ENCODE measurements at regions not wholly inside any gene's neighbourhood (a gene's known extent, or its start where the extent isn't known, plus 50 kb on each side); places are given as distances from the start of the nearest gene placed in this dataset.
"Not testable (repeated sequence)": the region's sequence is repeated elsewhere in the genome, so short reads cannot be mapped to it uniquely, and the experiment has no call there.

DNA sequence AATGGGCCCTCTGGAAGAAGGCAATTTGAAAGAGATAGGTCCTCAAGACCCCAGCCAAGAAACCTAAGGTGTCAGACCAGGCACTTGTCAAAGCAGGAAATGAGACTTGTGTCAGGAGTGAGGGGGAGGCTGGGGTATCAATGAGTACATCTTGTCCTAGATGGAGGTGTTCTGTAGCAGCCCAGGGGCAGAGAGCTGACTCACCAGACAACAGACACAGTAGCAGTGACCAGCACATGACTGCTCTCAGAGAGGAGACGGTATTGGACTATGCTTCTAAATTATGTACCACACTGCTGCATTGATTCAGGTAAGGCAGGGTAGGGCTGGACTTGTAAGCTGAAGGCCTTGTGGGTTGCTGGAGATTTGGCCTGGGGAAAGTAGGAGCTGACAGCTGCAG lies 551.2 kb upstream of the KLF4 start:
- Mint-ChIP-seq H3K27ac (no peak overlapping the region), H3K4me1 (ENCODE audit: low read depth) (no peaks in the 10 kb centered on the region), H3K4me3 (no peak overlapping the region), H3K36me3 (ENCODE audit: low read depth) (no peaks in the 10 kb centered on the region), H3K27me3 (ENCODE audit: low read depth) (no peaks in the 10 kb centered on the region), H3K9me3 (peaks cover 14% of the 10 kb centered on the region)

DNA sequence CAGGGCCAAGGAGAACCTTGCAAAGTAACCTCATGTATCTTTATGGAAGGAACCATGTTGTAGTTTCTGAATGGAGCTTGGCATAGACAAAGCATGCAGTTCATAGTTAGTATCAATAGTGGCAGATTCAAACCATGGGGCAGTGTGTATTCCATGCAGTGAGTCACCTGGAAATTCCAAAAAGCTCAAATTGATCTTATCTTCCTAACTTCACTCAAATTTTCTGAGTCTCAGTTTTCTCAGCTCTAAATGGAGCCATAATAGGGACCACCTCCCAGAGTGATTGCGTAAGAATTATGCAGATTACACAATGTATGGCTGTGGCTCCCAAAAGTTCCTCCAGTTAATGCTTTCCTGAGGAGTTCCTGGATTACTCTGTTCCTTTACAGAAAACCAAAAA lies 549.9 kb upstream of the KLF4 start:
- Mint-ChIP-seq H3K9me3 (peaks cover 13% of the 10 kb centered on the region), H3K27ac (no peak overlapping the region), H3K27me3 (ENCODE audit: low read depth) (no peaks in the 10 kb centered on the region), H3K36me3 (ENCODE audit: low read depth) (no peaks in the 10 kb centered on the region), H3K4me1 (ENCODE audit: low read depth) (no peaks in the 10 kb centered on the region), H3K4me3 (no peak overlapping the region)

DNA sequence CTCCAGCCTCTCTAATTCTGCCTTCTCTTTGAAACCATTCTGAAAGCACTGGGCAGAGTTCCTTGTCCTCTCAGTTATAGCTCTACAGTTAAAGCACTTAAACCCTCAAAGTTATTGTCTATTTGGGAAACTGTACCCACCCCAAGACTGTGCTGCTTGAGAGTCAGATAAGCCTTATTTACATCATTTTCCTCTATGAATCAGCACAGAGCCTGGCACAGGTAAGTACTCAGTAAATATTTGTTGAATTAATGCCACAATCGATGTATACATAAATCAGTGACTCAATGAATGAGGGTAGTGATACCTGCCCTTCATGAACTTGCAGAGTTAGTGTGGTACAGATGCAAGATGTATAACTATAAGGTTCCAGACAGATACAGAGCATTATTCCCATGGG lies 549.4 kb upstream of the KLF4 start:
- Mint-ChIP-seq H3K4me1 (ENCODE audit: low read depth) (no peaks in the 10 kb centered on the region), H3K9me3 (peaks cover 9% of the 10 kb centered on the region), H3K27me3 (ENCODE audit: low read depth) (no peaks in the 10 kb centered on the region), H3K27ac (no peak overlapping the region), H3K4me3 (no peak overlapping the region), H3K36me3 (ENCODE audit: low read depth) (no peaks in the 10 kb centered on the region)

DNA sequence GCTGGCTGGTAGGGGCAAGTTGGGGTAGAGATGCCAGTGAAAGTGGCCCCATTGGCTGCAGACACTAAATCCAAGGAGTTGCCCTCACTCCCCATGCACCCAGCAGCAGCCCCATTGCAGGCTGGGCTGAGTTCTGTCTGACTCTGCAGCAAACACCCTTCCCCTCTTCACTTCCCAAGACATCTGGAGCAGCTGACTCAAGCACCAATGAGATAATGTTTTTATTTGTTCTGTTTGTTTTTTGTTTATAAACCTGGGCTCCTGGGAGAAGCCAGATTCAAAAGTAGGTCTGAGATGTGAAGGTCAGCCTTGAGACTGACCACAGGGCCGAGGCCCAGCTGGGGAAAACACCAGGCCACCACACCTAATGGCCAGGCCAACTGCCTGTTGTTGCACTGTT lies 545.9 kb upstream of the KLF4 start:
- H3K27me3 Mint-ChIP-seq (ENCODE audit: low read depth): no peaks in the 10 kb centered on the region
- peaks cover 13% of the 10 kb centered on the region for H3K9me3 Mint-ChIP-seq
- peaks cover 4% of the 10 kb centered on the region for H3K36me3 Mint-ChIP-seq (ENCODE audit: low read depth)
- no peak overlapping the region for H3K27ac Mint-ChIP-seq
- no peak overlapping the region for H3K4me3 Mint-ChIP-seq
- H3K4me1 Mint-ChIP-seq (ENCODE audit: low read depth): no peaks in the 10 kb centered on the region

DNA sequence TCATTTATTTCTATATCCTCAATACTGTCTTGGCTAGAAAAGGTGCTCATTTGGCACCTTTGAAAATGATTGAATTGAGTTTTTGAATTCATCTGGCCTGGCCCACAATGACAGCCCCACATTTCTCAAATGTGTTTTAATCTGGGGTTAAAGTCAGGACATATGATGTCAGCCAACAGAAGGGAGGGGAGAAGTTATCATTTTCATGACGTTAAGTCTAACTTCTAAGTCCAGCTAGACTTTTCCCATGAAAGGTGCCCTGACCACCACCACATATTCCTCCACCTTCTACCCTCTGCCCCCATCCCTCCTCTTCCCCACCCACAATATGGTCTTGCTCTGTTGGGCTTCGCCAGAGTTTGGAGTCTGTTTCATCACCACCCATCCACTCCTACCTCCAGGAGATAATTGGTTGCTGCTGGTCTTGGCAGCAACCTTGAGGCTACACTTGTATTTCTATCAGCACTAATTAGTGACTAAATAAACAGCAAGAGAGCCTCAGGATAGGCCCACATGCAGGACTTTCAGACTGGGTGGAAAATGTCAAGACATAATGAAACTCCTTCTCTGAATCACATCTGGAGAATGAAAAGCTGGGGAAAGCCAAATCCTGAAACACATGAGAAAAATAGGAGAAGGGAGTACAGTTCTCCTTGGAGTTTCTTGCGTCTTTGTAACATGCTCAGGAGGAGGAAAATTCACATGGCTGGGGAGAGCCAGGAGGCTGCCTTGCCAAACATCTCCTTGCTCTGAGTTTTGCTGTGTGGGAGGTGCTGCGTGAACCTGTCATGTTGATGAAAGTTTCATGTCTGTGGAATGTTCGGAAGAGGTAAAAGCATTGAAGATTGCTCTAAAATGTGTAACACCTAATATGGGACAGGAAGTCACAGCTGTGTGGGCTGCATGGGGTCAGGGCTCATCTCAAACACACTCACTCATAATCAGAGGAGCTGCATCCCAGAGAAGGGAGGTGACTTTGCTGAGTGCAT lies 544.7 kb upstream of the KLF4 start:
- Mint-ChIP-seq H3K4me1 (ENCODE audit: low read depth) (no peaks in the 10 kb centered on the region), H3K27me3 (ENCODE audit: low read depth) (no peaks in the 10 kb centered on the region), H3K36me3 (ENCODE audit: low read depth) (peaks cover 4% of the 10 kb centered on the region), H3K27ac (no peak overlapping the region), H3K4me3 (no peak overlapping the region), H3K9me3 (peaks cover 19% of the 10 kb centered on the region)

DNA sequence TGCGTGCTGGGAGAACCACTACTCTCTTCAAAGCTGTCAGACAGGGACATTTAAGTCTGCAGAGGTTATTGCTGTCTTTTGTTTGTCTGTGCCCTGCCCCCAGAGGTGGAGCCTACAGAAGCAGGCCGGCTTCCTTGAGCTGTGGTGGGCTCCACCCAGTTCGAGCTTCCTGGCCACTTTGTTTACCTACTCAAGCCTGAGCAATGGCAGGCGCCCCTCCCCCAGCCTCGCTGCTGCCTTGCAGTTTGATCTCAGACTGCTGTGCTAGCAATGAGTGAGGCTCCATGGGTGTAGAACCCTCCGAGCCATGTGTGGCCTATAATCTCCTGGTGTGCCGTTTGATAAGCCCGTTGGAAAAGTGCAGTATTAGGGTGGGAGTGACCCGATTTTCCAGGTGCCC lies 542.5 kb upstream of the KLF4 start:
- not testable (repeated sequence) for H3K27me3 Mint-ChIP-seq (ENCODE audit: low read depth); H3K4me3 Mint-ChIP-seq; H3K36me3 Mint-ChIP-seq (ENCODE audit: low read depth); H3K4me1 Mint-ChIP-seq (ENCODE audit: low read depth); H3K27ac Mint-ChIP-seq
- H3K9me3 Mint-ChIP-seq: peaks cover 23% of the 10 kb centered on the region

DNA sequence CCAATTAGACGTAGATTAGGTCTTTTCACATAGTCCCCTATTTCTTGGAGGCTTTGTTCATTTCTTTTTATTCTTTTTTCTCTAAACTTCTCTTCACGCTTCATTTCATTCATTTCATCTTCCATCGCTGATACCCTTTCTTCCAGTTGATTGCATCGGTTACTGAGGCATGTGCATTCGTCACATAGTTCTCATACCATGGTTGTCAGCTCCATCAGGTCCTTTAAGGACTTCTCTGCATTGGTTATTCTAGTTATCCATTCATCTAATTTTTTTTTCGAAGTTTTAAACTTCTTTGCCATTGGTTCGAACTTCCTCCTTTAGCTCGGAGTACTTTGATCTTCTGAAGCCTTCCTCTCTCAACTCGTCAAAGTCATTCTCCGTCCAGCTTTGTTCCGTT lies 541.7 kb upstream of the KLF4 start:
- not testable (repeated sequence) for H3K4me1 Mint-ChIP-seq (ENCODE audit: low read depth); H3K36me3 Mint-ChIP-seq (ENCODE audit: low read depth); H3K4me3 Mint-ChIP-seq; H3K27ac Mint-ChIP-seq; H3K27me3 Mint-ChIP-seq (ENCODE audit: low read depth)
- peaks cover 24% of the 10 kb centered on the region for H3K9me3 Mint-ChIP-seq

DNA sequence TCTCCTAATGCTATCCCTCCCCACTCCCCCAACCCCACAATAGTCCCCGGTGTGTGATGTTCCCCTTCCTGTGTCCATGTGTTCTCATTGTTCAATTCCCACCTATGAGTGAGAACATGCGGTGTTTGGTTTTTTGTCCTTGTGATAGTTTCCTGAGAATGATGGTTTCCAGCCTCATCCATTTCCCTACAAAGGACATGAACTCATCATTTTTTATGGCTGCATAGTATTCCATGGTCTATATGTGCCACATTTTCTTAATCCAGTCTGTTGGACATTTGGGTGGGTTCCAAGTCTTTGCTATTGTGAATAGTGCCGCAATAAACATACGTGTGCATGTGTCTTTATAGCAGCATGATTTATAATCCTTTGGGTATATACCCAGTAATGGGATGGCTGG lies 537.1 kb upstream of the KLF4 start:
- not testable (repeated sequence) for H3K4me1 Mint-ChIP-seq (ENCODE audit: low read depth); H3K27ac Mint-ChIP-seq; H3K27me3 Mint-ChIP-seq (ENCODE audit: low read depth); H3K36me3 Mint-ChIP-seq (ENCODE audit: low read depth); H3K4me3 Mint-ChIP-seq
- H3K9me3 Mint-ChIP-seq: peaks cover 18% of the 10 kb centered on the region

DNA sequence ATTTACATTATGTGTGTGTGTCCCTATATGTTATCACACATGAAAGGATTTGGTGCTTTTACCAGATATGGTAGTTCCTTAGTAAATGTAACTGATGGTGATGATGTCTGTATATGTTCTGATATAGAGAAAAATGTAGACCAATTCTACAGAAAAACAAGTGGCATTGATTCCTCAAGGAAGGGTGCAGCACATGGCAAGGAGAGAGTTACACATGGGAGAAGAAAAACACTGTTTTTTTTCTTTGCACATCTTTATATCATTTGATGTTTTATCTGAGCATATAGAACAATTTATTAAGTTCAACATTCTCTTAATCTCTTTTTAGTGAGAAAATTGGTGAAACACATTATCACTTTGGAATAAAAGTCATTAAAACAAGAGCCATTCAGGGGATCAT lies 535.0 kb upstream of the KLF4 start:
- H3K36me3 Mint-ChIP-seq (ENCODE audit: low read depth): no peaks in the 10 kb centered on the region
- no peak overlapping the region for H3K4me3 Mint-ChIP-seq
- H3K27ac Mint-ChIP-seq: no peak overlapping the region
- H3K27me3 Mint-ChIP-seq (ENCODE audit: low read depth): no peaks in the 10 kb centered on the region
- H3K9me3 Mint-ChIP-seq: peaks cover 10% of the 10 kb centered on the region
- no peaks in the 10 kb centered on the region for H3K4me1 Mint-ChIP-seq (ENCODE audit: low read depth)

DNA sequence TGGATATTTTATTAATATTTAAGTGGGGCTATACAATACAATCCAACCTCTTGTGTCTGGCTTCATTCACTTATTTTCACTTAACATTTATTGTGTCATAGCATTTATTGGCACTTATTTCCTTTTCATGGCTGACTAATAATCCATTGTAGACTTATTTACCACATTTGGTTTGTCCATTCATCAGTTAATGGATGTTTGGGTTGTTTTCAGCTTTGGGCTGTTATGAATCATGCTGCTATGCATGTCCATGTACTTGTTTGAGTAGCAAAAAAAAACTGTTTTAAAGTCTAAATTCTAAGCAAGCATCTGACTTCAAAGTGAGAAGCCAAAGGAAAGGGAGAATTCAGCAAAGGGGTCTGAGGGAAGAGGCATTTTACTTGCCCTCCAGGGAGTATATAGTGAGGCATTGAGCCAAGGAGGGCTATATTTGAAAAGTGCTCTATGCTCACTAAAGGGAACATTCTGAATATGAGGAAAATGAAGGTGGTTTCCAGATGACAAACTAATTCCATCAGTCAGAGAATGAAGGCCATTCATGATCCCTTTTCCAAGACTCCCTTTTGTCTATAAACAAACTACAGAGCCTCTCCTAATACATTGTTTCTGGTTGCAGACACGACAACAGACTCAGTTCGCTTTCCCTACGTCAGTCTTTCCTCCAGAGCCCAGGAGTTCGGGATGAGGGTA lies 532.8 kb upstream of the KLF4 start:
- Mint-ChIP-seq H3K27me3 (ENCODE audit: low read depth) (no peaks in the 10 kb centered on the region), H3K36me3 (ENCODE audit: low read depth) (no peaks in the 10 kb centered on the region), H3K9me3 (peaks cover 10% of the 10 kb centered on the region), H3K4me3 (no peak overlapping the region), H3K4me1 (ENCODE audit: low read depth) (no peaks in the 10 kb centered on the region), H3K27ac (no peak overlapping the region)

DNA sequence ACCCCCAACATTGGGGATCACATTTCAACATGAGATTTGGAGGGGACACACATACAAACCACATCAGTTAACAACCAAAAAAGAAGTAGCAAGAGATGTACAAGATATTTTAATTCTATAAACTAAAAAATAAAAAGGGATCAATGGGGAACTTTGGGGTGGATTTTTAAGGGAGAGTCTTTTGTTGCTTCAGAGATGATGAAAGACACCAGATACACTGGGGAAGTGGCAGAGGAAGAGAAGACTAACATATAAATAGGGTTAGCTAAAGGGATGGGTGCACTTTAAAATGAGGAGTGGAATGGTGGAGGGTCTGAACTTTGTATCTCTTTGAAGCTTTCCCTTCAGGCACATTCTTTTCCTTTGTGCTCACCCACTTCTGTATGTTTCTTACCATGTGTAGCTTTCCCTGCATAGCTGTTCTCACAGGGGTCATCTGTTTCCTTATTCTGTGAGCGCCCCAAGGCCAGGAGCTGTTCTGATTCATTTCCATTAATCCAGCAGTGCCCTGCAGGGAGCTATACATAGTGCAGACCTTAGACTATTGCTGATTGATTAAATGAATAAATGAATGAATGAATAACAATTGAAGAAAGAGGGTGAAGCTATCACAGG lies 531.6 kb upstream of the KLF4 start:
- no peak overlapping the region for H3K27ac Mint-ChIP-seq
- no peaks in the 10 kb centered on the region for H3K4me1 Mint-ChIP-seq (ENCODE audit: low read depth)
- no peak overlapping the region for H3K4me3 Mint-ChIP-seq
- H3K36me3 Mint-ChIP-seq (ENCODE audit: low read depth): no peaks in the 10 kb centered on the region
- H3K9me3 Mint-ChIP-seq: peaks cover 9% of the 10 kb centered on the region
- no peaks in the 10 kb centered on the region for H3K27me3 Mint-ChIP-seq (ENCODE audit: low read depth)

DNA sequence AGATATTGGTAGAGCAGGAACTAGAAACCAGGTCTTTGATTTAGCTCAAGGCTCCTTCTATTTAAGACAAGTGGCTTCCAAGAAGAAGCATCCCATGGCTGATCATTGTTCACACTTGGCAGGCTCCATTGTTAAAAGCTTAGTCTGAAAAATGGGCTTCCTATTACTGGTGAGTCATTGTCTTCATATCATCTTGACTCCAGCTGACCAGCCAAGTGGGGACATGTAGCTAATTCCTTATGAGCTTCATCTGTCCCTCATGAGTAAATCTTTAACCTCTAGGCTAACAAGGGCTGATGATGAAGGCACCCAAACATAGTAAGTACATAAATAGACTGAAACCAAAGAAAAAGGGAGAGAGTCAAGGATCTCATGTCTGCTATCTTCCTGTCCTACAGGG lies 530.3 kb upstream of the KLF4 start:
- Mint-ChIP-seq H3K9me3 (peaks cover 15% of the 10 kb centered on the region), H3K4me3 (no peak overlapping the region), H3K36me3 (ENCODE audit: low read depth) (no peaks in the 10 kb centered on the region), H3K27ac (no peak overlapping the region), H3K4me1 (ENCODE audit: low read depth) (no peaks in the 10 kb centered on the region), H3K27me3 (ENCODE audit: low read depth) (no peaks in the 10 kb centered on the region)

DNA sequence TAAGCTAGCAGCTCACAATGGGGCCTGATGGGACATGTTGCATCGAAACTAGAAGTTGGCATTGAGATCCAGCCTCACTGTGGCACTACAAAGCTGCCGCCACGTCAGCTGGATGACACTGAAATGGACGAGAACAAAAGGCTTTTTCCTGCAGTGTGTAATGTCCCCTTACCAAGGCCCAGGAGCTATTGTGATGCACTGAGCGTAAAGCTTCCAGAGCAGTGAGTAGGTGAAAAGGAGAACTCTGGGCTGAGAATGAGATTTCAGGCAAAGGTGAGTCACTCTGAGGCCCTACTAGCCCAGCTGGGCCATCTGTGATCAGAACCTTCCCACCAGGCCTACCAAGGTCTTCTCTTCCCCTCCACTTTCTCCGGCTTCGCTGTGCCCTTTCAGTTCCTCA lies 528.1 kb upstream of the KLF4 start:
- Mint-ChIP-seq H3K27ac (no peak overlapping the region), H3K36me3 (ENCODE audit: low read depth) (no peaks in the 10 kb centered on the region), H3K4me3 (no peak overlapping the region), H3K4me1 (ENCODE audit: low read depth) (no peaks in the 10 kb centered on the region), H3K9me3 (peaks cover 21% of the 10 kb centered on the region), H3K27me3 (ENCODE audit: low read depth) (no peaks in the 10 kb centered on the region)

DNA sequence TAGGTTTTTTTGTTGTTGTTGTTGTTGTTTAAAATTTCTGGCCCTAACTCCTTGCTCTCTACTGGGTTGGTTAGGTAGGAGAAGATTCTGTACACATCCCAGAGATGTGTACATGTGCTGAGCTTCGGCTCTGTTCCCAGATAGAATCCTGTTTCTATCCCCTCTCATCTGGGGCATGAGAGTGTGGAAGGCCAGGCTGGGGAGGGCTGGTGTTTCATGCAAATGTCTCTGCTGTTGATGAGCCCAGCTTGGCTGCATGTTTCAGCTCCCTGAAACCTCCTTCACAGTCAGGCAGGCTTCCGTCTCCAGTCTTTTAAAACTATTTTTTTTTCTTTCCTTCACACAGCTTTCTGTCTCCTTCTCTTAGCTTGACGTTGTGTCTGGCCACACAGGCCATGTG lies 526.9 kb upstream of the KLF4 start:
- peaks cover 21% of the 10 kb centered on the region for H3K9me3 Mint-ChIP-seq

DNA sequence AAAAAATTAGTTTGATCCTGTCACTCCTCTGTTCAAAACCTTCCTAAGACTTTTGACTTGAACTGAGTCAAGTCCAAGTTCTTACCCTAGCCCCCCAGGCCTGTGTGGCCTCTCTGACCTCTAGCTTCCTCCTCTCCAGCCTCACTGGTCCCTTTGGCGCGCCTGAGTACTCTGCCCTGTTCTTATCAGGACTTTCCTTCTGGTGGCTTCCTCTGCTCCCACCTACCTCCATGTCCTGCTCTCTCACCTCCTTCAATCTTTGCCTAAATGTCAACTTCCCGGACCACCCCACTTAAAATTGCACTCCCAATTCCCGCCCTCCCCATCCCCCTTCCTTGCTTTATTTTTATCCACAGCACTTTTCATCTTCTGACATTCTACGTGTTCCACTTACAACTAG lies 526.1 kb upstream of the KLF4 start:
- Mint-ChIP-seq H3K4me1 (ENCODE audit: low read depth) (no peaks in the 10 kb centered on the region), H3K27ac (no peak overlapping the region), H3K4me3 (no peak overlapping the region), H3K27me3 (ENCODE audit: low read depth) (no peaks in the 10 kb centered on the region), H3K36me3 (ENCODE audit: low read depth) (no peaks in the 10 kb centered on the region), H3K9me3 (peaks cover 21% of the 10 kb centered on the region)

More for the DNA sequence above, 526.9 kb upstream of the KLF4 start:
- no peaks in the 10 kb centered on the region for H3K27me3 Mint-ChIP-seq (ENCODE audit: low read depth)
- H3K4me1 Mint-ChIP-seq (ENCODE audit: low read depth): no peaks in the 10 kb centered on the region
- no peak overlapping the region for H3K4me3 Mint-ChIP-seq
- no peak overlapping the region for H3K27ac Mint-ChIP-seq
- H3K36me3 Mint-ChIP-seq (ENCODE audit: low read depth): no peaks in the 10 kb centered on the region
